ENCODE measurements at regions not wholly inside any gene's neighbourhood (a gene's known extent, or its start where the extent isn't known, plus 50 kb on each side); places are given as distances from the start of the nearest gene placed in this dataset.
A peak's percentile ranks its signal among the peaks of the same experiment; 100 is the strongest.

DNA sequence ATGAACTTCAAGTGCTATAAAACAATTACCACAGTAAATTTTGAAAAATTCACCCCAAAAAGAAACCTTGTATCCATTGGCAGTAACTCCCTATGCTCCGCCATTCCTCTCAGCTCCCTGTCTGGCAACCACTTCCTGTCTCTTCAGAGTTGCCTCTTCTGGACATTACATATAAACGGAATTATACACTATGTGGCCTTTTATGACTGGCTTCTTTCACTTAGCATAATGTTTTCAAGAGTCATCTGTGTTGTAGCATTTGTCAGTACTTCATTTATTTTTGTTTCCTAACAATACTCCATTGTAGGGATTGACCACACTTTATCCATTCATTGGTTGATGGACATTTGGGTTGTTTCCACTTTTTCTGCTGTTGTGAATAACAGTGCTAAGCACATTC, 50.1 kb downstream of the CEP43 start:
- ChIA-PET POLR2A (no interaction called here), CTCF (no interaction called here)
- no peaks in the 10 kb centered on the region for H3K9me3 Mint-ChIP-seq
- H3K4me1 Mint-ChIP-seq: peaks cover 30% of the 10 kb centered on the region
- H3K27me3 Mint-ChIP-seq: no peaks in the 10 kb centered on the region
- peaks cover 11% of the 10 kb centered on the region for H3K36me3 Mint-ChIP-seq (ENCODE audit: low read depth)
- DNase-seq: no peak
- no peak overlapping the region for H3K27ac Mint-ChIP-seq
- H3K4me3 Mint-ChIP-seq: no peak overlapping the region

DNA sequence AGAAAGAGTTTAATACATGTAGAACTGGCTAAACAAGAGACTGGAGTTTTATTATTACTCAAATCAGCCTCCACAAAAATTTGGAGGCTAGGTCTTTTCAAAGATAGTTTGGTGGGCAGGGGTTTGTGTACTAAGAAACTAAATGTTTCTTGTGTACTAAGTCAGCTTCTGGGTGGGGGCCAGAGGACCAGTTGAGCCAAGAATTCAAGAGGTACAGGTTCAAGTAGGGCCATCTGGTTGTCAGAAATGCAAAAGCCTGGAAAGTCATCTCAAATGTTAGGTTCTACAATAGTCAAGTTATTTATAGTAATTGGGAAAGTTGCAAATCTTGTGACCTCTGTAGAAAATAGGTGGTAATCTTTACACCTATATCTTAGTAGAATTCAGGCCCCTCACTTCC, 51.7 kb downstream of the CEP43 start:
- H3K9me3 Mint-ChIP-seq: no peaks in the 10 kb centered on the region
- POLR2A ChIA-PET: no interaction called here
- peaks cover 11% of the 10 kb centered on the region for H3K36me3 Mint-ChIP-seq (ENCODE audit: low read depth)
- CTCF ChIA-PET: no interaction called here
- no peak overlapping the region for H3K4me3 Mint-ChIP-seq
- no peak for DNase-seq
- no peak overlapping the region for H3K27ac Mint-ChIP-seq
- peaks cover 28% of the 10 kb centered on the region for H3K4me1 Mint-ChIP-seq
- H3K27me3 Mint-ChIP-seq: no peaks in the 10 kb centered on the region

DNA sequence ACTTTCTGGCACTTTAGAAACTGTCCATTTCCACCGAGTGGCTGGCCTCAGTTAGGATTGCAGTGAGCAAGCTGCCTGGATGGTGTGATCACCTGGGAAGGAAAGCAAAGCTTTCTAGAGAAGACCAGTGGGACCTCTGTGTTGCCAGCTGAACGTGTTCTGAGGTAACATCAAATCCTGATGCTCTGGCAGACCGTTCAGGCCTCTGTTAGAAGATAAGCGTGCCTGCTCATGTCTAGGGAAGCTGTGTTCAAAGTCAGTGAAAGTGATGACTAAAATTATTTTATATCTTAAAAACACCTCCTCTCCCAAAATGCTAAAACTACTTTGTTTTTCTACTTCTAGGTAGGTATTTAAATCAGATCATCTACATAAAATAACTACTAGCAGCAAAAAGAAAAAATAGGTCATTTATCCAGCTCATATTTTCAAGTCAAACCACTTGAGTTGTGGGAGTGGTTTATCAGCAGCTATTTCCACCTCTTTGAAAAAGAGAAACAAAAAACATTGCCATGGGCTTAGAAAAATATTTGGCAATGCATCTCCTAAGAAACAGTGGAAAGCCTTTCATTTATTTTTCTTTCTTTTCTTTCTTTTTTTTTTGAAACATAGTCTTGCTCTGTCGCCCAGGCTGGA, 54.8 kb downstream of the CEP43 start:
- CTCF ChIA-PET: interaction anchor here (0.6 to 1.0 kb wide), 2 partner anchors 64 to 266 kb away, joined by 4 to 5 read pairs; no protein-coding TSS in a partner anchor
- Mint-ChIP-seq H3K27ac (no peak overlapping the region), H3K4me3 (no peak overlapping the region), H3K4me1 (peaks cover 9% of the 10 kb centered on the region), H3K36me3 (ENCODE audit: low read depth) (peaks cover 6% of the 10 kb centered on the region), H3K27me3 (peaks cover 7% of the 10 kb centered on the region), H3K9me3 (peaks cover 2% of the 10 kb centered on the region)
- DNase-seq: no peak
- POLR2A ChIA-PET: no interaction called here

DNA sequence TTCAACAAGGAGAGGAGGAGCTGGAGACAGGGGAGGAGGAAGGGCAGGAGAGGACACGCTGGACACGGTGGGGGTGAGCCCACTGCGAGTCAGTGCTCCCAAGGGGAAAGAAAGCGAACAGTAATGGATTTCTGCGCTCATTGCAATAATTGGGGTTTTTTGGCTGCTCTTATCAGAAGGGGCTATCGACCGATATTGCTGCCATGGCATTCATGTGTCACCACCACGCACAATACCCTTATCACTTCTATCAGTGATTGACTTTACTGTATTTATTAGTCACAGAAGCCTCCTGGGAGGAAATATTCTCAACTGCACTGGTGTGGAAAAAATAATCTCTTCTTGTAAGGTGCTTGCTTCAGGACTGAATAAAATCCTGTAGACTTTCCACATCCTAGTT, 55.8 kb downstream of the CEP43 start:
- ChIA-PET POLR2A (no interaction called here), CTCF (no interaction called here)
- Mint-ChIP-seq H3K27me3 (peaks cover 7% of the 10 kb centered on the region), H3K4me3 (no peak overlapping the region), H3K27ac (no peak overlapping the region), H3K4me1 (peaks cover 6% of the 10 kb centered on the region), H3K36me3 (ENCODE audit: low read depth) (peaks cover 3% of the 10 kb centered on the region), H3K9me3 (peaks cover 2% of the 10 kb centered on the region)
- DNase-seq: no peak

DNA sequence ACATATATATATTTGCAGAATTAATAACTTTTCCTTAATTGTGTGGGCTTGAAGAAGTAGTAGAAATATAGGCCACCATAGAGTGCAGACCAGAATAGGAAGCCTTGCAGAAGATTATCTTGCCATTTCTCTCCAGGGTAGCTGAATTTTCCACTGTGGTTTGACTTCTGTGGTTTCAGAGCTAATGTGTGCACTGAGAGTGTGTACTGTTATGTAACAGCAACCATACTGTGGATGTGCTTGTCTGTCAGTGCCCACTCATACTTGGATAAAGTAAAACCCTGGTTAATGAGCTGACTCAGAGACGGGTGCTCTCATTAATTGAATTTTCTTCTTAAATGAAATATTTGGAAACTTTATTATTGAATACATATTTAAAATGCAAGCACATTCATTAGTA, 57.2 kb downstream of the CEP43 start:
- Mint-ChIP-seq H3K27me3 (peaks cover 14% of the 10 kb centered on the region), H3K9me3 (peaks cover 2% of the 10 kb centered on the region), H3K27ac (no peak overlapping the region), H3K36me3 (ENCODE audit: low read depth) (no peaks in the 10 kb centered on the region), H3K4me1 (peaks cover 6% of the 10 kb centered on the region), H3K4me3 (no peak overlapping the region)
- ChIA-PET POLR2A (interaction anchor here (1.0 to 1.4 kb wide), 3 partner anchors 9 to 38 kb away, joined by 4 to 5 read pairs (median 5); no protein-coding TSS in a partner anchor), CTCF (interaction anchor here (0.7 to 1.0 kb wide), 2 partner anchors 9 to 86 kb away, joined by 3 read pairs; no protein-coding TSS in a partner anchor)
- DNase-seq: peak; percentile 25

DNA sequence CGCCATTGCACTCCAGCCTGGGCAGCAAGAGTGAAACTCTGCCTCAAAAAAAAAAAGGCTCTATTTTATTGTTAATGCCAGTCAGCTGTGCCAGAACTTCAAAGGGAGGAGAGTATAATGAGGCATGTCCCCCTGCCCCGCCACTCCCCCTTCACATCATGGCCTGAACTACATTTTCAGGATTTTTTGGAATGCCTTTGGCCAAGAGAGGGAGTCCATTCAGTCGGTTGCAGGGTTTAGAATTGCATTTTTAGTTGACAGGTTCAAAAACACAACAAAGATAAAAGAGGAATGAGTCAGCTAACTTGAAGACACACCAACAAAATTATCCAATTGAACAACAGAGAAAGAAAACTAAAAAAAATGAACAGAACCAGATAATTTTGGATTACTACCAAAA, 59.1 kb downstream of the CEP43 start:
- Mint-ChIP-seq H3K27ac (no peak overlapping the region), H3K27me3 (peaks cover 22% of the 10 kb centered on the region), H3K4me1 (peaks cover 6% of the 10 kb centered on the region), H3K9me3 (peaks cover 2% of the 10 kb centered on the region), H3K36me3 (ENCODE audit: low read depth) (no peaks in the 10 kb centered on the region), H3K4me3 (no peak overlapping the region)
- ChIA-PET CTCF (no interaction called here), POLR2A (no interaction called here)
- no peak for DNase-seq

Data from activated CD4-positive, alpha-beta memory T cell treated with anti-CD3 and anti-CD28 coated beads, Interleukin-2, amount 10 ng/mL, durations not matched to agents 7 days and 5 days (primary cell).